ENCODE measurements at regions not wholly inside any gene's neighbourhood (a gene's known extent, or its start where the extent isn't known, plus 50 kb on each side); places are given as distances from the start of the nearest gene placed in this dataset.

DNA sequence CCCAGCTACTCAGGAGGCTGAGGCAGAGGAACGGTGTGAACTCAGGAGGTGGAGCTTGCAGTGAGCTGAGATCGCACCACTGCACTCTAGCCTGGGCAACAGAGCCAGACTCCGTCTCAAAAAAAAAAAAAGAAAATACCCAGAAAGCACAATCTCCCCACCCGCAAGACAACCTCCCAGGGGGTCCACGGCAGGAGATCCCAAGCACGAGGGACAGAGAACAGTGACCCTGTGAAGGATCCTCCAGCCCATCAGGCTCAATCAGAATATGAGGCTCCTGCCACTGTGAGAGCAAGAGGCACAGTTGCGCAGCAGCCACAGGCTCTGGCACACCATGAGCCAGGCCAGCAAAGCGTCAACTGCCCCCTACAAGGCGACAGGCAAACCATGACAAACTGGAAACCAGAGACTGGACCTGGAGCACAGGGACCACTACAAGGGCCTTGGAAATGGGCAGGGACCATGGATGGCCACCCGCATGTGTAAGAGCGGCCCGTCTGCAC is 164.8 kb upstream of the GRK3 start (continued):
- TF ChIP-seq, protein P1, sequence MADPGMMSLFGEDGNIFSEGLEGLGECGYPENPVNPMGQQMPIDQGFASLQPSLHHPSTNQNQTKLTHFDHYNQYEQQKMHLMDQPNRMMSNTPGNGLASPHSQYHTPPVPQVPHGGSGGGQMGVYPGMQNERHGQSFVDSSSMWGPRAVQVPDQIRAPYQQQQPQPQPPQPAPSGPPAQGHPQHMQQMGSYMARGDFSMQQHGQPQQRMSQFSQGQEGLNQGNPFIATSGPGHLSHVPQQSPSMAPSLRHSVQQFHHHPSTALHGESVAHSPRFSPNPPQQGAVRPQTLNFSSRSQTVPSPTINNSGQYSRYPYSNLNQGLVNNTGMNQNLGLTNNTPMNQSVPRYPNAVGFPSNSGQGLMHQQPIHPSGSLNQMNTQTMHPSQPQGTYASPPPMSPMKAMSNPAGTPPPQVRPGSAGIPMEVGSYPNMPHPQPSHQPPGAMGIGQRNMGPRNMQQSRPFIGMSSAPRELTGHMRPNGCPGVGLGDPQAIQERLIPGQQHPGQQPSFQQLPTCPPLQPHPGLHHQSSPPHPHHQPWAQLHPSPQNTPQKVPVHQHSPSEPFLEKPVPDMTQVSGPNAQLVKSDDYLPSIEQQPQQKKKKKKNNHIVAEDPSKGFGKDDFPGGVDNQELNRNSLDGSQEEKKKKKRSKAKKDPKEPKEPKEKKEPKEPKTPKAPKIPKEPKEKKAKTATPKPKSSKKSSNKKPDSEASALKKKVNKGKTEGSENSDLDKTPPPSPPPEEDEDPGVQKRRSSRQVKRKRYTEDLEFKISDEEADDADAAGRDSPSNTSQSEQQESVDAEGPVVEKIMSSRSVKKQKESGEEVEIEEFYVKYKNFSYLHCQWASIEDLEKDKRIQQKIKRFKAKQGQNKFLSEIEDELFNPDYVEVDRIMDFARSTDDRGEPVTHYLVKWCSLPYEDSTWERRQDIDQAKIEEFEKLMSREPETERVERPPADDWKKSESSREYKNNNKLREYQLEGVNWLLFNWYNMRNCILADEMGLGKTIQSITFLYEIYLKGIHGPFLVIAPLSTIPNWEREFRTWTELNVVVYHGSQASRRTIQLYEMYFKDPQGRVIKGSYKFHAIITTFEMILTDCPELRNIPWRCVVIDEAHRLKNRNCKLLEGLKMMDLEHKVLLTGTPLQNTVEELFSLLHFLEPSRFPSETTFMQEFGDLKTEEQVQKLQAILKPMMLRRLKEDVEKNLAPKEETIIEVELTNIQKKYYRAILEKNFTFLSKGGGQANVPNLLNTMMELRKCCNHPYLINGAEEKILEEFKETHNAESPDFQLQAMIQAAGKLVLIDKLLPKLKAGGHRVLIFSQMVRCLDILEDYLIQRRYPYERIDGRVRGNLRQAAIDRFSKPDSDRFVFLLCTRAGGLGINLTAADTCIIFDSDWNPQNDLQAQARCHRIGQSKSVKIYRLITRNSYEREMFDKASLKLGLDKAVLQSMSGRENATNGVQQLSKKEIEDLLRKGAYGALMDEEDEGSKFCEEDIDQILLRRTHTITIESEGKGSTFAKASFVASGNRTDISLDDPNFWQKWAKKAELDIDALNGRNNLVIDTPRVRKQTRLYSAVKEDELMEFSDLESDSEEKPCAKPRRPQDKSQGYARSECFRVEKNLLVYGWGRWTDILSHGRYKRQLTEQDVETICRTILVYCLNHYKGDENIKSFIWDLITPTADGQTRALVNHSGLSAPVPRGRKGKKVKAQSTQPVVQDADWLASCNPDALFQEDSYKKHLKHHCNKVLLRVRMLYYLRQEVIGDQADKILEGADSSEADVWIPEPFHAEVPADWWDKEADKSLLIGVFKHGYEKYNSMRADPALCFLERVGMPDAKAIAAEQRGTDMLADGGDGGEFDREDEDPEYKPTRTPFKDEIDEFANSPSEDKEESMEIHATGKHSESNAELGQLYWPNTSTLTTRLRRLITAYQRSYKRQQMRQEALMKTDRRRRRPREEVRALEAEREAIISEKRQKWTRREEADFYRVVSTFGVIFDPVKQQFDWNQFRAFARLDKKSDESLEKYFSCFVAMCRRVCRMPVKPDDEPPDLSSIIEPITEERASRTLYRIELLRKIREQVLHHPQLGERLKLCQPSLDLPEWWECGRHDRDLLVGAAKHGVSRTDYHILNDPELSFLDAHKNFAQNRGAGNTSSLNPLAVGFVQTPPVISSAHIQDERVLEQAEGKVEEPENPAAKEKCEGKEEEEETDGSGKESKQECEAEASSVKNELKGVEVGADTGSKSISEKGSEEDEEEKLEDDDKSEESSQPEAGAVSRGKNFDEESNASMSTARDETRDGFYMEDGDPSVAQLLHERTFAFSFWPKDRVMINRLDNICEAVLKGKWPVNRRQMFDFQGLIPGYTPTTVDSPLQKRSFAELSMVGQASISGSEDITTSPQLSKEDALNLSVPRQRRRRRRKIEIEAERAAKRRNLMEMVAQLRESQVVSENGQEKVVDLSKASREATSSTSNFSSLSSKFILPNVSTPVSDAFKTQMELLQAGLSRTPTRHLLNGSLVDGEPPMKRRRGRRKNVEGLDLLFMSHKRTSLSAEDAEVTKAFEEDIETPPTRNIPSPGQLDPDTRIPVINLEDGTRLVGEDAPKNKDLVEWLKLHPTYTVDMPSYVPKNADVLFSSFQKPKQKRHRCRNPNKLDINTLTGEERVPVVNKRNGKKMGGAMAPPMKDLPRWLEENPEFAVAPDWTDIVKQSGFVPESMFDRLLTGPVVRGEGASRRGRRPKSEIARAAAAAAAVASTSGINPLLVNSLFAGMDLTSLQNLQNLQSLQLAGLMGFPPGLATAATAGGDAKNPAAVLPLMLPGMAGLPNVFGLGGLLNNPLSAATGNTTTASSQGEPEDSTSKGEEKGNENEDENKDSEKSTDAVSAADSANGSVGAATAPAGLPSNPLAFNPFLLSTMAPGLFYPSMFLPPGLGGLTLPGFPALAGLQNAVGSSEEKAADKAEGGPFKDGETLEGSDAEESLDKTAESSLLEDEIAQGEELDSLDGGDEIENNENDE (IDR thresholded peaks at IDR 0.05; ENCODE audit: insufficient replicate concordance, low read length) = no peak

All from H1 (cell line).